HK-2 (cell line): ENCODE measurements at regions not wholly inside any gene's neighbourhood (a gene's known extent, or its start where the extent isn't known, plus 50 kb on each side); places are given as distances from the start of the nearest gene placed in this dataset.

Experiments
- DNase-seq: peaks from one replicate; pipeline ENCODE4 v3.0.0-alpha.2; 2018; ENCODE audit not compliant: unreplicated experiment

GRCh38 chr10:33547976-33548375, 213.5 kb upstream of the NRP1 start:
- no peak for DNase-seq

- no peak for DNase-seq
Measured at GRCh38 chr10:33546031-33546430, 211.6 kb upstream of the NRP1 start.

- no peak for DNase-seq
Measured at GRCh38 chr10:33542752-33543505, 208.5 kb upstream of the NRP1 start.

DNA sequence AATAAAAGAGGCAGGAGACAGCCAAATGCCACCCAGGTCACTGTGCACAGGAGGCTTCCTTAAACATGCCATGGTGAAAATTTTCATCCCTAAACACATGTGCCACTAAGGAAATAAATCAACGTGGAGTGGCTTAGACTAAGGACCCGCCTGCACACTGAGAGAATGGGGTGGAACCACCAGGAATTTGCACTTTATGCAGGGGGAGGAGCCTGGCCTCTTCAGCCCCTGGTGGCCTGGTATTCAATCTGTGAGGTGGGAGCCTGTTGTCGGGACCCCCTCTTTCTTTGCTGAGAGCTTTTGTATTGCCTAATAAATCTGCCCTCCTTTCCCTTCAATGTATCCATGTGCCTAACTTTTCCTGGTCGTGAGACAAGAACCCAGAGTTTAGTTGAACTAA, 204.6 kb upstream of the NRP1 start:
- no peak for DNase-seq

DNA sequence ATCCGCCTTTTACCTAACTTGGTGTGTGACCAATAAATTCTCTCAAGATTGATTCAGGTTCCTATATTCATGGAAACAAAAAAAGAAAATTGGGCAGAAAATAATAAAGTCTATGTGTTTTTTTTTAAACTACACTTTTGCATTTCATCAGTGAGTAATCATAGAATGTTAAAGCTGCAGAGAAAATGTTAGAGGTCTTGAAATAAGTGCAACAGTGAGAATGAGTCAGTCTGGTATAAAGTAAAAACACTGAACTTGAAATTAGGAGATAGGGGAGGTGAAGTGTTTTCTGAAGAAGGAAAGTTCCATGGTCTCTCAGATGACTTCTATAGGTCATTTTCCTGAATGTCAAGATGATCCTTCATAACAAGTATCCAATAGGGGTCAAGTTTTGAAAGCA, 202.6 kb upstream of the NRP1 start:
- no peak for DNase-seq

GRCh38 chr10:33536508-33536907, 202.0 kb upstream of the NRP1 start:
- DNase-seq: no peak

GRCh38 chr10:33535866-33536265, 201.4 kb upstream of the NRP1 start:
- no peak for DNase-seq

- no peak for DNase-seq
Measured at GRCh38 chr10:33534416-33534815, 199.9 kb upstream of the NRP1 start.

DNA sequence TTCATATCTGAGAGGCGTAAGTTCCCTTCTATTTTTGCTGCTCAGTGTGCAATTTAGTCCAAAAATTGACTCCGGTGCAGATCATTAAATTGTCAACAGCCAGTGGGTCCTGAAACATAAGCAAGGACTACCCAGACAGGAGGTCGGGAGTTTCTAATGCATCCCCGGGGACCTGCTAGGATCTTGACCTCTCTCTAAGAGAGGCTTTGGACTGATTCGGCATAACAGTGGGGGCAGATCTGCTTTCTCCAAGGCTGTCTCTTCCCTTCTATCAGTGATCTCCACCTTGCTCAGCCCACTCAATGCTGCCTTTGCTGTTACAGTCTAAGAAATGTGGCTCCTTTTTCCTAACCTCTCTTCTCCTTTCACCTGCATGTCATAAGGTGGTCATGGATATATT, 199.1 kb upstream of the NRP1 start:
- DNase-seq: no peak

DNA sequence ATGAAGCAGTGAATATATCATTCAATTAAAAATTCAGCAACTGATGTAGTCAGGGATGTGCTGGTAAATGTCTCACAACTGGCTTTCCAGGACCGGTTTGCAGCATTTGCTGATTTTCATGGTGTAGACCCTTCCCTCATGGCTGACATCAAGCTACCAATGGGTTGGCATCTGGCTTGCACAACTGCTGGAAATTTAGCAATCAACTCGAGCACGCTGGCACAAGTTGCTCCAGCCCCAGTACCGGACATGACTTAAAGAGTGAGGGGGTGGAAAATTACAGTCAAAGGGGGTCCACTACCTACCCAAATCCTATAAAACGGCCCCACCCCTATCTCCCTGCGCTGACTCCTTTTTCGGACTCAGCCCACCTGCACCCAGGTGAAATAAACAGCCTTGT, 198.4 kb upstream of the NRP1 start:
- DNase-seq: no peak

DNA sequence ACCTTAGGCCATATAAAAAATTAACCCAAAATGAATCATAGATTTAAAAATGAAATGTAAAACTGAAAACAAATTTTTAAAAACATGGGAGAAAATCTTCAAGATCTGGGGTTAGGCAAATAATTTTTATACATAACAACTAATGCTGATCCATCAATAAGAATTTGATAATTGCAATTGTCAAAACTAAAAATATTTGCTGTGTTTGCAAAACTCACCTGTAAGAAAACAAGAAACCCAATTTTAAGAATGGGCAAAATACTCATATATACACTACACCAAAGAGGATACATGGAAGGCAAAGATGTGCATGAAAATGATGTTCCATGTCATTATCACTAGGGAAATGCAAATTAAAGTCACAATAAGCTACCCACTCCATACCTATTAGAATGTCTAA, 194.8 kb upstream of the NRP1 start:
- DNase-seq: no peak

DNA sequence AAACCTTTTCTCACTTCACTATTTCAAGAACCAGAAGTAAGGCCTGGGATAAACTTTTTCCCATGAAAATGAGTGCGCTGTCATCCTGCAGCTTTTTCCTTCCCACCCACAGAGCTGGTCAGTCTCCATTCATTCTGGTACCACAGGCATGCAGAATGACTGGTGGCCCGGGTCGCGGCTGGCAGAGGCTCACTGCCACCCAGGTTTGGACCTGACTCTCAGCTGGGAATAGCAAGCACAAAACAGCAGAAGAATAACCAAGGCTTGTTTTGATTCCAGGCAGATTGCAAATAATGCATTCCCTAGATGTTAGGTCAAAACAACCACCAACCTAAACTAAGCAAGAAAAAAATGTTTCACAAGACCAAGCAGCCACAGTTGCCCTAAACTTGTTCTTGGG, 190.5 kb upstream of the NRP1 start:
- no peak for DNase-seq

DNA sequence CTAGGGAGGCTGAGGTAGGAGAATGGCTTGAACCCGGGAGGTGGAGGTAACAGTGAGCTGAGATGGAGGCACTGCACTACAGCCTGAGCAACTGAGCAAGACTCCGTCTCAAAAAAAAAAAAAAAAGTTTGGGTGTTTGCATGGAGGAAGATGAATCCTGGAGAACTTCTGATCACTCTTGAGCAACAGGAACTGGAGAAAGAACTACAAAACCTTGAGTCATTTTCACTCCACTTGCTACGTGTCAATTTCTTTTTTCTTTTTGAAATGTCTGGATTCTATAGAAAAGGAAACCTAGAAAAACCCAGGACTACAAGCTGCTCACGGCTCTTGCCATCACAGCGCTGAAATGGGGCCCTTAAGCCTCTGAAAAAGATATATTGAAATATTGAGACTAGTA, 189.6 kb upstream of the NRP1 start:
- no peak for DNase-seq

GRCh38 chr10:33523236-33523792, 188.8 kb upstream of the NRP1 start:
- no peak for DNase-seq

DNA sequence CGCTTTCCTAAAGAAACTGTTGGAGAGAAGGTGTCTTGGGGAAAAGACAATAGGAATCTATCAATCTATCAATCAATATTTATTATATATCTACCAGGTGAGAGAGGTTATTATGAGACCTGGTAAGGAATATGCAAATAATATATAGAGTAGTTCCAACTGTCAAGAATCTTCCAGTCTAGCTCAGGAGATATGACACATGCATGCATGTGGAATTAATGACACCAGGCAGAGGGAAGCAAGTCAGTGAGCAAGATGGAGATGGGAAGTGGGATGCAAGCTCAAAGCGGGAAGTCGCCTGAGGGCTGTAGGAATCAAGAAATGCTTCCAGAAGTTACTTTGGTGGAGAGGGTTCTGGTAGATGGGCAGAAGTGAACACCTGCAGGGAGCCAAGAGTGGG, 187.4 kb upstream of the NRP1 start:
- DNase-seq: no peak

DNA sequence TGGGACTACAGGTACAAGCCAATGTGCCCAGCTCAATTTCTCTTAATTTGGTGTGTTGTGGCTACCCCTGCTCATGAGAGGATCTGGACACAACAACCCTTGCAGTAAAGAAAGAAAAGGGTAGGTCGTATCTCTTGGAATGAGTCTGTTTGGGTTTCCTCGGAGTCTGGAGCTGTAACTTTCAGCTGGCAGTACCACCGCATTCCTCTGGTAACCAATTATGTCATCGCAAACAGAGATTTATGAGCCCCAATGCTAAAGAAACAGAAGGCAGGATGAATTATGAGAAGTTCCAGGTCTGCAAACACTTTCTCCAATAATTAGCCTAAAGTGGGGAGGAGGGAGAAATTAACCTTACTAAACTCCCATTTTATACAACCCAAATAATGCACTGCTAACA, 186.6 kb upstream of the NRP1 start:
- no peak for DNase-seq

DNA sequence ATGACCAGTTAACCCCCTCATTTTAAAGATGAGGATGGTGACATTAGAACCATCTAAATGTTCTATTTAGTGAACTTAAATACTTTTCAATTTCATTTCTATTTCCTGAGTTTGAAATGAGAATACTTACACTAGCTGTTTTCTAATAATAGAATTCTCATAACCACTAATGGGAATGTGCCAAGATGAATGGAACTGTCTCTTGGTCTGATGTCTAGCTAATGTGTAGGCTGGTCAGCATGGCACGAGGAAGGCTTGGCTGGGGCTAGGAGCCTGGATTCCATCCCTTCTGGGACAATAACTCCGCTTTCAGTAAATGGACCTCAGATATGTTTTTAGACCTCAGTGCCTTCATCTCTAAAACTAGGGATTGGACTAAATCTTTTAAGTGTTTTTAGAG, 185.8 kb upstream of the NRP1 start:
- DNase-seq: no peak

GRCh38 chr10:33519130-33519860, 184.8 kb upstream of the NRP1 start:
- DNase-seq: no peak

- DNase-seq: no peak
Measured at GRCh38 chr10:33510206-33510605, 175.7 kb upstream of the NRP1 start.

GRCh38 chr10:33509231-33509831, 174.9 kb upstream of the NRP1 start:
- DNase-seq: peak; percentile 36

GRCh38 chr10:33507662-33508425, 173.4 kb upstream of the NRP1 start:
- DNase-seq: no peak
